AG08395 (cell line): ENCODE measurements at regions not wholly inside any gene's neighbourhood (a gene's known extent, or its start where the extent isn't known, plus 50 kb on each side); places are given as distances from the start of the nearest gene placed in this dataset.
"Not testable (repeated sequence)": the region's sequence is repeated elsewhere in the genome, so short reads cannot be mapped to it uniquely, and the experiment has no call there.

ENCODE experiments used
- DNase-seq: peaks from one replicate; pipeline ENCODE4 v3.0.0; 2012; ENCODE audit warnings: mixed read lengths, low spot score

- DNase-seq, result no peak
Observed at GRCh38 chr6:82576284-82576683, 212.7 kb downstream of the TPBG start.

- DNase-seq, result no peak
Observed at GRCh38 chr6:82584194-82584695, 220.6 kb downstream of the TPBG start.

GRCh38 chr6:82584856-82585255, 221.2 kb downstream of the TPBG start:
- DNase-seq, result no peak

- DNase-seq, result no peak
Observed at GRCh38 chr6:82588020-82588419, 224.4 kb downstream of the TPBG start.

GRCh38 chr6:82588859-82589412, 225.3 kb downstream of the TPBG start:
- no peak for DNase-seq

- peak; percentile 39 for DNase-seq
Observed at GRCh38 chr6:82589509-82590206, 226.0 kb downstream of the TPBG start.

GRCh38 chr6:82597201-82597600, 233.6 kb downstream of the TPBG start:
- DNase-seq, result no peak

- no peak for DNase-seq
Observed at GRCh38 chr6:82602776-82603175, 239.2 kb downstream of the TPBG start.

GRCh38 chr6:82603871-82604270, 240.3 kb downstream of the TPBG start:
- DNase-seq, result no peak

- no peak for DNase-seq
Observed at GRCh38 chr6:82607998-82608725, 244.5 kb downstream of the TPBG start.

- DNase-seq, result no peak
Observed at GRCh38 chr6:82608781-82609180, 245.2 kb downstream of the TPBG start.

- no peak for DNase-seq
Observed at GRCh38 chr6:82611751-82612150, 248.1 kb downstream of the TPBG start.

GRCh38 chr6:82612475-82613039, 248.9 kb downstream of the TPBG start:
- DNase-seq, result no peak

GRCh38 chr6:82614518-82614917, 250.9 kb downstream of the TPBG start:
- DNase-seq, result no peak

- peak; percentile 3 for DNase-seq
Observed at GRCh38 chr6:82616386-82617028, 252.9 kb downstream of the TPBG start.

- DNase-seq, result no peak
Observed at GRCh38 chr6:82617648-82618047, 254.0 kb downstream of the TPBG start.

GRCh38 chr6:82619573-82619972, 256.0 kb downstream of the TPBG start:
- DNase-seq, result no peak

GRCh38 chr6:82622461-82622860, 258.8 kb downstream of the TPBG start:
- DNase-seq, result no peak

- DNase-seq, result no peak
Observed at GRCh38 chr6:82624251-82624650, 260.6 kb downstream of the TPBG start.

GRCh38 chr6:82626946-82627345, 263.3 kb downstream of the TPBG start:
- DNase-seq, result not testable (repeated sequence)

- DNase-seq, result no peak
Observed at GRCh38 chr6:82629921-82630320, 266.3 kb downstream of the TPBG start.

- DNase-seq, result no peak
Observed at GRCh38 chr6:82641677-82642076, 278.1 kb downstream of the TPBG start.
